NB4 (cell line): ENCODE measurements at regions not wholly inside any gene's neighbourhood (a gene's known extent, or its start where the extent isn't known, plus 50 kb on each side); places are given as distances from the start of the nearest gene placed in this dataset.

Source experiments
- DNase-seq: peaks from one replicate; pipeline ENCODE4 v3.0.0; 2010; ENCODE audit warnings: low read depth
- H3K4me3 ChIP-seq: one replicate; pipeline ENCODE4 v1.5.1; 2011; ENCODE audit warnings: mild to moderate bottlenecking, low read depth, low read length, moderate library complexity
- MAX ChIP-seq: IDR thresholded peaks from 2 replicates; pipeline ENCODE4 v1.6.1; 2011; ENCODE audit warnings: low read depth, low read length
- MYC ChIP-seq: IDR thresholded peaks from 2 replicates; pipeline ENCODE4 v1.6.1; 2011; ENCODE audit warnings: low read depth, low read length
- POLR2A ChIP-seq: IDR thresholded peaks from 2 replicates; pipeline ENCODE4 v1.6.1; 2011; ENCODE audit warnings: mild to moderate bottlenecking; ENCODE audit not compliant: insufficient read length; ENCODE audit errors: extremely low read depth
- TF ChIP-seq, protein P1 (sequence below): IDR thresholded peaks from one replicate; pipeline ENCODE4 v1.5.1; 2012; ENCODE audit warnings: low read depth, low read length

DNA sequence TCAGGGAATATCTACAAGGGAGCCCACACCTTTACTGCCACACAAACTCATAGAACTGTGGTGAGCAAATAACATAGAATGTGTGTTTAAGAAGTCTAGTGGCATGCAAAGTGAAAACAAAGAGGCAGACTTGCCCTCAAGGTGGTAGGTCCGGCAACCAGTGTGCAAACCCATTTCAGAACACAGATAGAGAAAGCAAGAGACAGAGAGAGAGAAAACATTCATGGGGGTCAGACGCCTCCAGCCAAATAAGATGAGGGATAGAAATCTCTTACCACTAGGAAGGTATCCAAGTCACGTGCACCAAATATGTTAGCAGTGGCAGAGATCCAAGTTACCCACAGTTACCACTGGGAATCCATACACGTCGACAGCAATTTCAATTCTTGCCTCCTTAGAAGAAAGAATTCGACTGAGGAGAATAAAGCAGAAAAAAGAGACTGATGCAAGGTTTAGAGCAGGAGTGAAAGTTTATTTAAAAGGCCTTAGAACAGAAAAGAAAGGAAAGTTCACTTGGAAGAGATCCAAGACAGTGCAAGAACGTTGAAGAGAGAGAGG is 252.8 kb downstream of the NAP1L3 start:
- DNase-seq: no peak
- no peak overlapping the region for H3K4me3 ChIP-seq
- TF ChIP-seq POLR2A: no peak
- TF ChIP-seq, protein P1, sequence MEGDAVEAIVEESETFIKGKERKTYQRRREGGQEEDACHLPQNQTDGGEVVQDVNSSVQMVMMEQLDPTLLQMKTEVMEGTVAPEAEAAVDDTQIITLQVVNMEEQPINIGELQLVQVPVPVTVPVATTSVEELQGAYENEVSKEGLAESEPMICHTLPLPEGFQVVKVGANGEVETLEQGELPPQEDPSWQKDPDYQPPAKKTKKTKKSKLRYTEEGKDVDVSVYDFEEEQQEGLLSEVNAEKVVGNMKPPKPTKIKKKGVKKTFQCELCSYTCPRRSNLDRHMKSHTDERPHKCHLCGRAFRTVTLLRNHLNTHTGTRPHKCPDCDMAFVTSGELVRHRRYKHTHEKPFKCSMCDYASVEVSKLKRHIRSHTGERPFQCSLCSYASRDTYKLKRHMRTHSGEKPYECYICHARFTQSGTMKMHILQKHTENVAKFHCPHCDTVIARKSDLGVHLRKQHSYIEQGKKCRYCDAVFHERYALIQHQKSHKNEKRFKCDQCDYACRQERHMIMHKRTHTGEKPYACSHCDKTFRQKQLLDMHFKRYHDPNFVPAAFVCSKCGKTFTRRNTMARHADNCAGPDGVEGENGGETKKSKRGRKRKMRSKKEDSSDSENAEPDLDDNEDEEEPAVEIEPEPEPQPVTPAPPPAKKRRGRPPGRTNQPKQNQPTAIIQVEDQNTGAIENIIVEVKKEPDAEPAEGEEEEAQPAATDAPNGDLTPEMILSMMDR: no peak
- no peak for TF ChIP-seq MYC
- TF ChIP-seq MAX: no peak

DNA sequence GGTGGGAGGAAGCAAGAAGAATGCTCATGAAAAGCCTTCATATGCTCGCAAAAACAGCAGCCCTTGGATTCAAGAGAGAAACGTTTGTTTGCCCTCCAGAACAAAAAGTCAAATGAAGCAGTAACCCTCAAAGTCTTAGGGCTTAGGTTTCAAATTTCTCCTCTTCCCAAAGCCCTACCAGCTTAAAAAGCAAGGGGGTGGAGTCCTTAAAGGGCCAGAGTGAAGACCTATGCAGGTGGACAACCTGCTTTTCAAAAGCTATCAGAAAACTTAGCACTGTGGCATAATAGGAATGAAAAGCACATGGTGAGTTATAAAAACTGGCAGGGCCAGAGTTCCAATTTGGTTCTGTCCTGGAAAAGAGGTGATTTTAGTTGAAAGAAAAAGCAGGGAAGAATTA is 253.3 kb downstream of the NAP1L3 start:
- TF ChIP-seq, protein P1: no peak
- TF ChIP-seq MAX: no peak
- no peak for TF ChIP-seq POLR2A
- TF ChIP-seq MYC: no peak
- H3K4me3 ChIP-seq: no peak overlapping the region
- DNase-seq: no peak

DNA sequence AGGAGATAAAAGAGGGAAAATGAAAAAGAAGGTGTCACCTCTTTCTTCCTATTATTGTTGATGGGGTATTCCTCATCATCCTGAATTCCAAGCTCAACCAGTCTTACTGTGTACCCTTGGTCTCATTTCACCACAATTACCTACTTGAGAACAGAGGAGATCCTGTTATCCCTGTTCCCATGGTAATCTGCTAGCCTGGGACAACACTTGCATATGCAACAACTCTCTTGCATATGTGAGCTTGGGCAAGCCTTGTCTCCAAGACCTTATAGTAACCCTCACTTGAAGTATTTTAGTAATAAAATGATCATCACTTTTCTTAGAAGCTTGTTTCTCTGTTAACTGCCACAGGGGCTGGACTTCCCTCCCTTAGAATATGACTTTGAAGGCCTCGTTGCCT is 253.7 kb downstream of the NAP1L3 start:
- TF ChIP-seq MYC (no peak), MAX (no peak), POLR2A (no peak)
- TF ChIP-seq, protein P1: no peak
- H3K4me3 ChIP-seq: no peak overlapping the region
- DNase-seq: no peak

- TF ChIP-seq, protein P1: no peak
- TF ChIP-seq MAX: no peak
- TF ChIP-seq MYC: no peak
- no peak for TF ChIP-seq POLR2A
Measured at GRCh38 chrX:93404121-93404520, 269.3 kb downstream of the NAP1L3 start.

DNA sequence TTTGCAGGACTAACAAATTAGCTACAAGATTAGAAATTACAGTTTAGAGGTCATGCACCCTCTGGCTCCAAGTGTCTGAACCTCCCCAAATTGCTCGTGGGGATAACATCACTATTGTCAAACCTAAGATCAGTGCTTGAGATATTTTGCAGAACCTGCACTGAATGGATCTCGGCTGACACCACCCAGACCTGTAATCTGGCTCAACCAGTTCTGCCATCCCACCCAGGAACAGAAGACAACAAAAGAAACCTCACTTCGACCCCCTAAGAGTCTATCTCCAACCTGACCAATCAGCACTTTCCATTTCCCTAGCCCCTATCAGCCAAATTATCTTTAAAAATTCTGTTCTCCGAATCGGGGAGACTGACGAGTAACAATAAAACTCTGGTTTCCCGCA is 318.7 kb downstream of the NAP1L3 start:
- TF ChIP-seq MYC (no peak), MAX (no peak), POLR2A (no peak)
- TF ChIP-seq, protein P1: no peak
- H3K4me3 ChIP-seq: no peak overlapping the region
- DNase-seq: no peak

More at GRCh38 chrX:93404121-93404520, 269.3 kb downstream of the NAP1L3 start:
- DNase-seq: no peak
- H3K4me3 ChIP-seq: no peak overlapping the region
